ENCODE measurements at regions not wholly inside any gene's neighbourhood (a gene's known extent, or its start where the extent isn't known, plus 50 kb on each side); places are given as distances from the start of the nearest gene placed in this dataset.

DNA sequence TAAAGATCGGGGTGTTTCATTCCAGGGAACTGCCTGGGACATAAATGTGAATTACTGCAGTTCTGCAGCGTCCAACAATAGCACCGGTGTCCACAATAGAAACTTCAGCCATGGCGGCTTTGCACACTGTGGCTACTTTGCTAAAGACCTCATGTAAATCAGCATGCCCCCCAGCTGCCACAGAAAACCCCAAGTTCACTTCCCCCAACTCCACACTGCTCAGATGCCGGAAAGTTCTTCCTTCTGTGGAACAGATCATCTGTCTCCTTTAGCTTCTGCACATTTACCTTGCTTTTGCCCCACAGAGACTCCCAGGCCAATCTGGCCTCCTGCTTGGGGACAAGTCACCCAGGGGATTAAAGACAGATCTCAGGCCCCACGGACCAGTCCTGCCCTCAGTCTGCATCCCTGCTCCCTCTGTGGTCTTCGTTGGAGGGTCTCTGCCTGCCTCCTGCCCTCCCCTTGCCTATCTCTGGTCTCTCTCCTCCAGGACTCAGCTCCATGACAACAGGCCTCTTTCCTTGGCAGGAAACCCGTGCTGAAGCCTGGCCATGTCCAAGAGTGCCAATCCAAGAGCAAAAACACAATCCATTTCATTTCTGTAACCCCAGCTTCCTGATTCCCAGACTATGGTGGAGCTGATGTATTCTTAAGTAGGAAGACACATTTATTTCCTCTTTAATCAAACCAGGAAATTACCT, 403.2 kb downstream of the RPS24 start:
- TF ChIP-seq, protein P1, sequence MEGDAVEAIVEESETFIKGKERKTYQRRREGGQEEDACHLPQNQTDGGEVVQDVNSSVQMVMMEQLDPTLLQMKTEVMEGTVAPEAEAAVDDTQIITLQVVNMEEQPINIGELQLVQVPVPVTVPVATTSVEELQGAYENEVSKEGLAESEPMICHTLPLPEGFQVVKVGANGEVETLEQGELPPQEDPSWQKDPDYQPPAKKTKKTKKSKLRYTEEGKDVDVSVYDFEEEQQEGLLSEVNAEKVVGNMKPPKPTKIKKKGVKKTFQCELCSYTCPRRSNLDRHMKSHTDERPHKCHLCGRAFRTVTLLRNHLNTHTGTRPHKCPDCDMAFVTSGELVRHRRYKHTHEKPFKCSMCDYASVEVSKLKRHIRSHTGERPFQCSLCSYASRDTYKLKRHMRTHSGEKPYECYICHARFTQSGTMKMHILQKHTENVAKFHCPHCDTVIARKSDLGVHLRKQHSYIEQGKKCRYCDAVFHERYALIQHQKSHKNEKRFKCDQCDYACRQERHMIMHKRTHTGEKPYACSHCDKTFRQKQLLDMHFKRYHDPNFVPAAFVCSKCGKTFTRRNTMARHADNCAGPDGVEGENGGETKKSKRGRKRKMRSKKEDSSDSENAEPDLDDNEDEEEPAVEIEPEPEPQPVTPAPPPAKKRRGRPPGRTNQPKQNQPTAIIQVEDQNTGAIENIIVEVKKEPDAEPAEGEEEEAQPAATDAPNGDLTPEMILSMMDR (conservative IDR thresholded peaks at IDR 0.05; ENCODE audit: low read depth, low read length) = no peak
- no peak for TF ChIP-seq EZH2 (IDR thresholded peaks at IDR 0.05; ENCODE audit: borderline replicate concordance, low read depth, low read length, poor library complexity, severe bottlenecking)
